Mesendoderm (in vitro differentiated cells): ENCODE measurements at regions not wholly inside any gene's neighbourhood (a gene's known extent, or its start where the extent isn't known, plus 50 kb on each side); places are given as distances from the start of the nearest gene placed in this dataset.

Experiments used
- DNase-seq: peaks from one replicate; pipeline ENCODE4 v3.0.0; 2013
- H2AK5ac ChIP-seq: 2 replicates; pipeline ENCODE4 v1.6.1; 2013; ENCODE audit warnings: low read length, inconsistent platforms
- H2BK120ac ChIP-seq: 2 replicates; pipeline ENCODE4 v1.6.1; 2013; ENCODE audit warnings: low read depth, mild to moderate bottlenecking, low read length, moderate library complexity, mixed read lengths
- H2BK15ac ChIP-seq: replicated peaks from 2 replicates; pipeline ENCODE4 v1.6.1; 2013; ENCODE audit warnings: low read depth, mild to moderate bottlenecking, moderate library complexity
- H2BK5ac ChIP-seq: 2 replicates; pipeline ENCODE4 v1.6.1; 2013; ENCODE audit warnings: low read length, inconsistent platforms
- H3K18ac ChIP-seq: 2 replicates; pipeline ENCODE4 v1.6.1; 2013; ENCODE audit warnings: mild to moderate bottlenecking, low read length, mixed read lengths
- H3K23ac ChIP-seq: one replicate; pipeline ENCODE4 v1.6.1; 2013; ENCODE audit warnings: low read length
- H3K27ac ChIP-seq: 2 replicates; pipeline ENCODE4 v1.5.1; 2013; ENCODE audit warnings: low read depth, mild to moderate bottlenecking, inconsistent platforms, low read length, moderate library complexity
- H3K27me3 ChIP-seq: 2 replicates; pipeline ENCODE4 v1.6.1; 2013; ENCODE audit warnings: low read length, control low read depth, mild to moderate bottlenecking, inconsistent platforms; ENCODE audit not compliant: insufficient read depth, poor library complexity
- H3K36me3 ChIP-seq: 2 replicates; pipeline ENCODE4 v1.6.1; 2013; ENCODE audit warnings: low read length, inconsistent platforms; ENCODE audit not compliant: control insufficient read depth, insufficient read depth
- H3K4ac ChIP-seq: one replicate; pipeline ENCODE4 v1.6.1; 2013; ENCODE audit warnings: low read depth, mild to moderate bottlenecking, low read length, moderate library complexity
- H3K4me1 ChIP-seq: 2 replicates; pipeline ENCODE4 v1.6.1; 2013; ENCODE audit warnings: low read depth, low read length, inconsistent platforms; ENCODE audit not compliant: control insufficient read depth
- H3K4me2 ChIP-seq: 2 replicates; pipeline ENCODE4 v1.6.1; 2013; ENCODE audit warnings: low read length
- H3K4me3 ChIP-seq: 2 replicates; pipeline ENCODE4 v1.5.1; 2013; ENCODE audit warnings: mild to moderate bottlenecking, low read length
- H3K56ac ChIP-seq: one replicate; pipeline ENCODE4 v1.6.1; 2013; ENCODE audit warnings: low read length
- H3K79me1 ChIP-seq: 2 replicates; pipeline ENCODE4 v1.6.1; 2013; ENCODE audit warnings: low read length, inconsistent platforms
- H3K79me2 ChIP-seq: 2 replicates; pipeline ENCODE4 v1.6.1; 2013; ENCODE audit warnings: mild to moderate bottlenecking, low read length; ENCODE audit not compliant: control insufficient read depth, insufficient read depth
- H3K9ac ChIP-seq: 2 replicates; pipeline ENCODE4 v1.6.1; 2013; ENCODE audit warnings: low read length, inconsistent platforms
- H4K5ac ChIP-seq: one replicate; pipeline ENCODE4 v1.6.1; 2013; ENCODE audit warnings: low read length
- H4K8ac ChIP-seq: one replicate; pipeline ENCODE4 v1.6.1; 2013; ENCODE audit warnings: low read depth, mild to moderate bottlenecking, control low read depth, low read length, moderate library complexity
- WGBS: extraction: QIAGEN DNeasy Blood & Tissue Kit; methylation state at CpG from one replicate; pipeline ENCODE4 v1.1.7; 2013; ENCODE audit warnings: low lambda C conversion rate, missing lambda C conversion rate; ENCODE audit not compliant: insufficient coverage; ENCODE audit errors: extremely low coverage; 5-methylcytosine and 5-hydroxymethylcytosine counted together

DNA sequence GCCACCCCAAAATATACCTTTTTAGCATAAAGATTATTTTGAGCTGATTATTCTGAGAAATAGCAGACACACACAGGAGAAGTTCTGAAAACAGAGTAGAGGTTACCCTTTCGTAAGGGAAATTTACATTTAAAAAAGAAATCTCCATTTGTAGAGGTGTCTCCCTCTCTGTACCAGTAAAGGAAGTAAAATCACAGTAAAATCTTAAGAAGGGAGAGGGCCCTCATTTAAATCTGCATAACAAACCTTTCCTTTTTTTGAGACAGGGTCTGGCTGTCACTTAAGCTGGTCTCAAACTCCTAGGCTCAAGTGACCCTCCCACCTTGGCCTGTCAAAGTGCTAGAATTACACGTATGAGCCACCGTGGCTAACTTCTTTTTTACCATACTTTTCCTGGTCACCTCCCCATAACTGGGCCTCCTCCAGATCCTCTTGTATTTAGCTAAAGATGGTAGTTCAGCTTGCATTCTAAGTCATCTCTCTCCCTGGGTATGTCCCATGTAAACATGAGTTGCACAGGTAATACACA is 92.2 kb upstream of the INTU start:
- no peak overlapping the region for H2AK5ac ChIP-seq
- no peaks in the 10 kb centered on the region for H3K36me3 ChIP-seq
- H3K18ac ChIP-seq, result no peak overlapping the region
- no peak for DNase-seq
- no peaks in the 10 kb centered on the region for H3K27me3 ChIP-seq
- H3K4me1 ChIP-seq, result no peaks in the 10 kb centered on the region
- no peak overlapping the region for H2BK120ac ChIP-seq
- H4K5ac ChIP-seq, result no peak overlapping the region
- no CpG with 5 or more reads among the region's 3 CpGs for WGBS
- no peak overlapping the region for H3K4me3 ChIP-seq
- no peaks in the 10 kb centered on the region for H3K79me2 ChIP-seq
- H3K9ac ChIP-seq, result no peak overlapping the region
- no peak overlapping the region for H2BK15ac ChIP-seq
- H2BK5ac ChIP-seq, result no peak overlapping the region
- H3K4me2 ChIP-seq, result no peak overlapping the region
- H3K56ac ChIP-seq, result no peak overlapping the region
- H3K27ac ChIP-seq, result no peak overlapping the region
- H3K4ac ChIP-seq, result no peak overlapping the region
- no peak overlapping the region for H3K23ac ChIP-seq
- H4K8ac ChIP-seq, result no peak overlapping the region
- no peaks in the 10 kb centered on the region for H3K79me1 ChIP-seq

DNA sequence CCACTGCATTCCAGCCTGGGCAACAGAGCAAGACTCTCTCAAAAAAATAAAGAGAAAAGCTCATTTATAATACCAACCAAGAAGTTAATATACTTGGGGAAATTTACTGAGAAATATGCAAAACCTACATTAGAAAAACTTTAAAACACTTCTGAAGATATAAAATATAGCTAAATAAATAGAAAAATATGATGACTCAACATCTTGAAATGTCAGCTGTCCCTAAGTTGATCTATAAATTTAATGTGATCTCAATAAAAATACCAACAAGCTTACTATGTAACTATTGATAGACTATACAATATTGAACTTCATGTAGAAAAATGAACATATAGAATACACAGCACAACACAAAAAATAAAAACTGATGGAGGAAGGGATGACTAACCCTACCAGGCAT is 87.5 kb upstream of the INTU start:
- Histone ChIP-seq H3K79me2 (no peaks in the 10 kb centered on the region), H3K27me3 (no peaks in the 10 kb centered on the region), H2BK5ac (no peak overlapping the region), H3K4me1 (no peaks in the 10 kb centered on the region), H4K8ac (no peak overlapping the region), H3K79me1 (no peaks in the 10 kb centered on the region), H3K27ac (no peak overlapping the region), H2BK15ac (no peak overlapping the region), H3K23ac (no peak overlapping the region), H3K4me3 (no peak overlapping the region), H2BK120ac (no peak overlapping the region), H3K56ac (no peak overlapping the region), H4K5ac (no peak overlapping the region), H3K4ac (no peak overlapping the region), H2AK5ac (no peak overlapping the region), H3K4me2 (no peak overlapping the region), H3K18ac (no peak overlapping the region), H3K36me3 (no peaks in the 10 kb centered on the region), H3K9ac (no peak overlapping the region)
- DNase-seq, result no peak

DNA sequence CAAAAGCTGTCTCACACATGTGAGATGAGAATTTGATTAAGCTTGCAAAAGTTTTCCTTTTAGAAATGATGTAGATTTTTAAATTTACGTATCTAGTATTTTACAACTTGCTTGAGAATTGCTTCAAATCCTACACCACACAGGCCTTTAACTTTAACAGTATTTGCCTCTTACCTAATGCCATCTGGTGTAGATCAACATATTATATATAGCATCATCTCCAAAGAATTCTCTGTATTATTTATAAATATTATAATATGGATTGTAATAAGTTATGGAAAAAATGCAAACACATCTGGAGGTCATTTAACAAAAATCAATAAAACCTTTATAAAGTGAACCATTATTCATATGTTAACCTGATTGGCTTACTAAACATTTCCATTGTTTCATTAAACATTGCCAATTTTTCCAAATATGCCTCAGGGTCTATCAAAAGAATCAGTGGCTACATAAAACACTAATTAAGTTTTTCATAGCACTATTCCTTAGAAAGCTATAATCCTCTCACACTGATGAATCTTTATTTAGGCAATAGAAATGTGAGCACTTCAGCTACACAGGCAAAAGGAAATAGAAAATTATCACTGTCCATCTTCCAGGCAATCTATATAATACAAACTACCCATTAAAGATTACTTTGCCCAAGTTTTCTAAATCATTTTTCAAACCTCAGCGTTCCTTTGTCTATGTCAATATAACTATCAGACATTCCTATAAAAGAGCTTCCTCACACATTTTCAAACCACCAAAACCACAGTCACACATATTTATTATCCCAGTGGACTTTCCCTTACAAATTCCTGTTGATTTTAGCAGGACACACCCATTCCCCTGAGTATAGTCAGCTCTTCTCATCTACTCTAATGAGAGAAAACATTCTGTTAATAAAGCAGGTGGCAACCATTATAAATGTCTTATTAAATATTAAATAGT is 83.5 kb upstream of the INTU start:
- no peak overlapping the region for H3K4ac ChIP-seq

DNA sequence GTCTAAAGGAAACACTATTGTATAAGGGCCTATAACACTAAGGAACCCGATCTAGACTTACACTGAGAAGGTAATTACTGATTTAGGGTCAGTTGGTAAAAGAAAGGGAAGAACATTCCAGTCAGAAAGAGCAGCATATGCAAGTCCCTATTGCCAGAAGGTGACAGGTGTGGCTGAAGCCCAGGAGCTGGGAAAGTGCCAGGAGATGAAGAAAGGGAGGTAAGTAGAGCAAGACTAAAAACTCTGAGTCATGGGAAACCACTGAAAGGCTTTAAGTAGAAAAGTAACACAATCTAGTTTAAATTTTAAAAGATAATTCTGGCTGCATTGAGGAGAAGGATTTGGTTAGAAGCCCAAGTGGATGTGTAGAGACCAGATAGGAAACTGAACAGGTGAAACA is 77.7 kb upstream of the INTU start:
- no peak overlapping the region for H4K8ac ChIP-seq
- no peaks in the 10 kb centered on the region for H3K36me3 ChIP-seq
- no peak overlapping the region for H3K18ac ChIP-seq
- no peak overlapping the region for H3K56ac ChIP-seq
- H3K27me3 ChIP-seq, result no peaks in the 10 kb centered on the region
- H2AK5ac ChIP-seq, result no peak overlapping the region
- H3K79me1 ChIP-seq, result no peaks in the 10 kb centered on the region
- no peak overlapping the region for H2BK120ac ChIP-seq
- WGBS, result no CpG with 5 or more reads among the region's 1 CpG
- H3K9ac ChIP-seq, result no peak overlapping the region
- H3K4me1 ChIP-seq, result no peaks in the 10 kb centered on the region
- no peak overlapping the region for H3K23ac ChIP-seq
- no peak overlapping the region for H3K4ac ChIP-seq
- no peak overlapping the region for H2BK15ac ChIP-seq
- H4K5ac ChIP-seq, result no peak overlapping the region
- H3K4me2 ChIP-seq, result no peak overlapping the region
- H3K27ac ChIP-seq, result no peak overlapping the region
- H3K4me3 ChIP-seq, result no peak overlapping the region
- no peak for DNase-seq
- H3K79me2 ChIP-seq, result no peaks in the 10 kb centered on the region
- H2BK5ac ChIP-seq, result no peak overlapping the region

More for the DNA sequence above, 83.5 kb upstream of the INTU start:
- Histone ChIP-seq H2AK5ac (no peak overlapping the region), H3K18ac (no peak overlapping the region), H4K5ac (no peak overlapping the region), H3K9ac (no peak overlapping the region), H3K27ac (no peak overlapping the region), H2BK15ac (no peak overlapping the region), H2BK120ac (no peak overlapping the region), H4K8ac (no peak overlapping the region), H3K56ac (no peak overlapping the region), H3K79me1 (no peaks in the 10 kb centered on the region), H3K4me2 (no peak overlapping the region), H3K36me3 (no peaks in the 10 kb centered on the region), H3K23ac (no peak overlapping the region), H3K4me1 (no peaks in the 10 kb centered on the region), H3K27me3 (no peaks in the 10 kb centered on the region), H3K79me2 (no peaks in the 10 kb centered on the region), H2BK5ac (no peak overlapping the region), H3K4me3 (no peak overlapping the region)
- WGBS, result no CpG with 5 or more reads among the region's 2 CpGs
- DNase-seq, result no peak

DNA sequence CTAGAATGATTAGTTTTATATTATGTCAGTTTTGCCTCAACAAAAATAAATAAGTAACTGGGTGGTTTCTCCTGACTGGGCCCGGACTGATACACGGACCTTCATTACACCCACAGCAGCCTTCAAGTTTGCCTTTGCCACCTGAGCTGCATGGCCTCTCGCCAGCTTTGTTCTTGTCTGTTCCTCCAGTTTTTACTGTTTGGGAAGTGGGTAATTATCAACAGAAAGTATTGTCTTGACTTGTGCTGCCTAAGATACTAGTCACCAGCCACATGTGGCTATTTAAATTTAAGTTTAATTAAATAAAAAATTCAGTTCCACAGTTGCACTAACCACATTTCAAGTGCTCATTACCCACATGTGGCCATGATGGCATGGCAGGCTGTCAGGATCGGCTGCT is 74.7 kb upstream of the INTU start:
- no peaks in the 10 kb centered on the region for H3K4me1 ChIP-seq
- H3K56ac ChIP-seq, result no peak overlapping the region
- no peak overlapping the region for H3K4ac ChIP-seq
- H2BK120ac ChIP-seq, result no peak overlapping the region
- H2BK15ac ChIP-seq, result no peak overlapping the region
- no peak overlapping the region for H3K23ac ChIP-seq
- H3K18ac ChIP-seq, result no peak overlapping the region
- no peak overlapping the region for H3K4me3 ChIP-seq
- no peak overlapping the region for H2BK5ac ChIP-seq
- no peaks in the 10 kb centered on the region for H3K27me3 ChIP-seq
- no peak overlapping the region for H3K9ac ChIP-seq
- no peak overlapping the region for H4K8ac ChIP-seq
- no peak overlapping the region for H3K27ac ChIP-seq
- no peaks in the 10 kb centered on the region for H3K79me1 ChIP-seq
- H3K36me3 ChIP-seq, result no peaks in the 10 kb centered on the region
- no peak overlapping the region for H4K5ac ChIP-seq
- no peaks in the 10 kb centered on the region for H3K79me2 ChIP-seq
- H3K4me2 ChIP-seq, result no peak overlapping the region
- no peak for DNase-seq
- no CpG with 5 or more reads among the region's 4 CpGs for WGBS
- H2AK5ac ChIP-seq, result no peak overlapping the region
